ACC112 (cell line): ENCODE measurements at regions not wholly inside any gene's neighbourhood (a gene's known extent, or its start where the extent isn't known, plus 50 kb on each side); places are given as distances from the start of the nearest gene placed in this dataset.

Experiments
- H2AFZ ChIP-seq: fragments of 200-600 bp; sonication (generic); one replicate; pipeline ENCODE4 v1.6.0; 2017; ENCODE audit warnings: antibody characterized with exemption, low read length; ENCODE audit not compliant: unreplicated experiment
- H3K27ac ChIP-seq: fragments of 200-600 bp; sonication (generic); 2 replicates; pipeline ENCODE4 v1.5.1; 2014; ENCODE audit warnings: low read depth, mild to moderate bottlenecking, antibody characterized with exemption, low read length, moderate library complexity
- H3K27me3 ChIP-seq: fragments of 200-600 bp; sonication (generic); 2 replicates; pipeline ENCODE4 v1.6.1; 2014; ENCODE audit warnings: mild to moderate bottlenecking, antibody characterized with exemption, low read length, moderate library complexity, mixed read lengths; ENCODE audit not compliant: insufficient read depth
- H3K36me3 ChIP-seq: fragments of 200-600 bp; sonication (generic); 2 replicates; pipeline ENCODE4 v1.6.1; 2016; ENCODE audit warnings: mild to moderate bottlenecking, antibody characterized with exemption, low read length, moderate library complexity, mixed read lengths; ENCODE audit not compliant: insufficient read depth
- H3K4me1 ChIP-seq: fragments of 200-600 bp; sonication (generic); one replicate; pipeline ENCODE4 v1.6.1; 2016; ENCODE audit warnings: low read length, mixed read lengths; ENCODE audit not compliant: insufficient read depth, unreplicated experiment, control insufficient read depth
- H3K4me3 ChIP-seq: fragments of 200-600 bp; sonication (generic); 2 replicates; pipeline ENCODE4 v1.5.1; 2014; ENCODE audit warnings: mild to moderate bottlenecking, low read depth, low read length
- H3K79me2 ChIP-seq: fragments of 200-600 bp; sonication (generic); one replicate; pipeline ENCODE4 v1.6.0; 2016; ENCODE audit warnings: low read length; ENCODE audit not compliant: control insufficient read depth, unreplicated experiment, insufficient read depth

DNA sequence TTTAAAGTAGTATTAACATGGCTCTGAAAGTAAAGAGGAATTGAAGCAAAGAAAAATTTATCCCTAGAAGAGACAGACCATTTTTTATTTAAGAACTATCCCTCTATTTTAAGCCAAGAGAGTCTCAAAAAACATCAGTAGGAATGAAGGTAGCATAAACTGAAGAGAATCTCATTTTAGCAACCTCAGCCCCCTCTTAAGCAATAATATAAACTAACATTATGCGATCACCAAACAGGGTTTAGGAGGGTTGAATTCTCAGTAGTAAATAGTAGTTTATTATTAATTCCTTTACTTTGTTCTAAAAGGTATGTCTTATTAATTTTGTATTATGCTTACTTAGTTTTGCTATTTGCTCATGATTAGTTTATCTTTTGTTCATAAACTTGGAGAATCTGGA, 287.4 kb downstream of the CDK5RAP2 start:
- Histone ChIP-seq H3K4me1 (no peaks in the 10 kb centered on the region), H3K36me3 (no peaks in the 10 kb centered on the region), H3K4me3 (no peak overlapping the region), H3K27ac (no peak overlapping the region), H3K27me3 (peaks cover 25% of the 10 kb centered on the region), H2AFZ (no peak overlapping the region), H3K79me2 (no peaks in the 10 kb centered on the region)

DNA sequence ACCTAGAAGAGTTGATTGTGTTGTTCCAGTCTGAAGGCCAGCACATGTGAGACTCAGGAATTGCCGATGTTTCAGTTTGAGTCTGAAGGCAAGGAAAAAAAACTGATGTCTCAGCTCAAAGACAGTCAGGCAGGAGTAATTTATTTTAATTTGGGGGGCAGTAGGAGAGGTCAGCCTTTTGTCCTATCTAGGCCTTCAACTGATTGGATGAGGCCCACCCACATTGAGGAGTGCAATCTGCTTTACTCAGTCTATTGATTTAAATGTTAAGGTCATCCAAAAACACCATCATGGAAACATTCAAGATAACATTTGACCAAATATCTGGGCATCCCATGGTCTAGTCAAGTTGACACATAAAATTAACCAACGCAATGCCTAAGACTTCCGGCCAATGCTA, 288.9 kb downstream of the CDK5RAP2 start:
- Histone ChIP-seq H3K36me3 (no peaks in the 10 kb centered on the region), H3K79me2 (no peaks in the 10 kb centered on the region), H3K27me3 (peaks cover 10% of the 10 kb centered on the region), H3K27ac (no peak overlapping the region), H2AFZ (no peak overlapping the region), H3K4me1 (no peaks in the 10 kb centered on the region), H3K4me3 (no peak overlapping the region)

DNA sequence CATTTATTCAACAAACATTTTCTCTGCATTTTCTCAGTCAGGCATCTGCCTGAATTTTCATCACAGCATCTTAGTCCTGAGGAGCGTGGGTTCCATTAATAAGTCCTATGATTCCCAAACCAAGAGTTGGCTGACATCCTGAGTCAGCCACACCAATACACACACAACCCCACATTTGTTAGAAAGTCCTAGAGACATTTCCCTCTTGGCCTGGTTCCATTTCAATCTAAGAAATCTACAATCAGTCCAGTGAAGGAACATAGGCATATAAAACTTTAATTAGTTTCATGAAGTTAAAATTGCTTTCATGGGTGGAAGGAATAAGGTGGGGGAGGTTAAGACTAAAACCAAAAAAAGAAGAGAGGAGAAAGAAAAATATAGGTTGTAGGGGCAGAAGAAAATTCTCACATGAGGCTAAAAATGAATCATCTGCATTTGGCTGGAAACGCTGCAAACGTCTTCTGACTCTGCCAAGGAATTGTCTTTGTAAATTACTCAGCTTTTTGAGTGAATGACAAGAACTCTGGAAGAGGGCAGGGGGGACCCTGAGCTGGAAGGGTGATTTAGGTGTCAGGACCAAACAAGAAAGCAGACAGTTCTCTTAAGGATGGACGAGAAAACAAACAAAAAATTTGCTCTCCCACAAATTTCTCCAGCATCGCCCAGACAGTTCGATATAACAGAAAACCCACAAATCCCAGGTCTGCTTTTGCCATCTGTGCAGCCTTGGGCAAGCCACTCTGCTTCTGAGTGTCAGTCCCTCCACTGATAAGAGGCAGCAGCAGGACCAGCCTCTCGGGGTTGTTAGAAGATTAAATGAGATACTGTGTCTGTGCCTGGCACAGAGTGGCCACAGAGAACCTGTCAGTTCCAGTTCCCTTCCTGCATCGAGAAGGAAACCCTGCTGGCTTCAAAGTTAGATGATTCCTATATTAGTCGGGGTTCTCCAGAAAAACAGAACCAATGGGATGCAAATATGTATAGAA, 289.7 kb downstream of the CDK5RAP2 start:
- Histone ChIP-seq H3K27ac (no peak overlapping the region), H2AFZ (no peak overlapping the region), H3K79me2 (no peaks in the 10 kb centered on the region), H3K4me3 (no peak overlapping the region), H3K27me3 (peaks cover 9% of the 10 kb centered on the region), H3K36me3 (no peaks in the 10 kb centered on the region), H3K4me1 (no peaks in the 10 kb centered on the region)

DNA sequence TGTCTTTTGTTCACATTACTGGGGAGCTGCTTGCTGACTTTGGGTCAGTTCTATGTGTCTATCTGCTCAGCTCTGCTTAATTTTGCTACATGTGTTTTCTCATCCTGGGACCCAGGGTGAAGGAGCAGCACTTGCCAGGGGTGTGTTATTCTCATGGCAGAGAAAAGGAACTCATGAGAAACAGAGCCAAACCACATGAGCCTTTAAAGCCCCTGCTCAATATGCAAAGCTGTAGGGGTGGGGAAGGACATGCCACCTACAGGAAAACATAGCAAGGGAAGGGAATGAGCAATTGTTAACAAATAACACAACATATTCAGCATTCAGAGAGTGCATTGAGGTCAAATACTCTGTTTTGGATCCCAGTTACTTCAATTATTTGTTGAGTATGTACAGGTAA, 290.9 kb downstream of the CDK5RAP2 start:
- Histone ChIP-seq H3K79me2 (no peaks in the 10 kb centered on the region), H2AFZ (no peak overlapping the region), H3K4me1 (no peaks in the 10 kb centered on the region), H3K27me3 (peaks cover under 1% of the 10 kb centered on the region; the same call in 1 of the 2 replicates), H3K27ac (no peak overlapping the region), H3K4me3 (no peak overlapping the region), H3K36me3 (no peaks in the 10 kb centered on the region)

DNA sequence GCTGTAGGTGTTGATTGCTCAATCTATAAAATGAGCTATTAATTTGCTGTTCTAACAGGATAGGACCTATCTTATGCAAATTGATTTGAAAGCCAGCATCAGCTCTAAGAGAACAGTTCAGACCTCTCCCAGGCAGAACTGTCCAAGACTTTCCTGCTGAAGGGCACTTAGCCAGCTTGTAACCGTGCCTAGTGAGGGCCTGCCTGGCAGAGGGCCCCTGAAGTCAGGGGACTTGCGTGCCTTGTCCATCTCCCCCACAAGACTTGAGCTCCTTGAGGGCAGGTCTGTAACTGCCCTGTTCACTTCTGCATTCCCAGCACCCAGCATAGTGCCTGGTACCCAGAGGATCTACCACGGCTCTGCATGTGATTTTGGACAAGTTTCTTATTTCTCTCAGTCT, 293.4 kb downstream of the CDK5RAP2 start:
- Histone ChIP-seq H2AFZ (no peak overlapping the region), H3K79me2 (no peaks in the 10 kb centered on the region), H3K4me1 (no peaks in the 10 kb centered on the region), H3K4me3 (no peak overlapping the region), H3K27me3 (no peaks in the 10 kb centered on the region), H3K36me3 (no peaks in the 10 kb centered on the region), H3K27ac (no peak overlapping the region)

- Histone ChIP-seq H3K4me1 (no peaks in the 10 kb centered on the region), H3K79me2 (no peaks in the 10 kb centered on the region), H2AFZ (no peak overlapping the region), H3K27me3 (no peaks in the 10 kb centered on the region), H3K4me3 (no peak overlapping the region), H3K36me3 (no peaks in the 10 kb centered on the region), H3K27ac (no peak overlapping the region)
These were observed 295.1 kb downstream of the CDK5RAP2 start for GRCh38 chr9:120284821-120285220.

DNA sequence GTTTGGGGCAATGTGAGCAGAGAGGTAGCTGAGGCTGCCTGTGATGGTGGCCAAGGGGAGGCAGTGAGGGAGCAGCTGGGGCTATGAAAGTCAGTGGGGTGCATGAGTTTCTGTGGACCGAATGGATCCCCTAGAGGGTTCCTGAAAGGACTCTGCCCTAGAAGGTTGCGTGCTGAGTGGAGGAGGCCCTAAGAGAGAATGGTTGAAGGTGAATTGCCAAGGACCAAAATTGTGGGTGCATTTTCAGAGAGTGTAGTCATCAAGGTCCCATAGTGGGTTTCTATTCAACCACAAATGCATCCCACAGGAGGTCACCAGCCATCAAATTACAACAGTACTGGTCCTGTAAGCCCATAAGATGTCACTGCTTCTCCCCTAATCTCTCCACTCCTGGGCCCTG, 298.3 kb downstream of the CDK5RAP2 start:
- H3K4me3 ChIP-seq: no peak overlapping the region
- H3K27ac ChIP-seq: no peak overlapping the region
- no peak overlapping the region for H2AFZ ChIP-seq
- no peaks in the 10 kb centered on the region for H3K27me3 ChIP-seq
- no peaks in the 10 kb centered on the region for H3K79me2 ChIP-seq
- no peaks in the 10 kb centered on the region for H3K36me3 ChIP-seq
- H3K4me1 ChIP-seq: no peaks in the 10 kb centered on the region

GRCh38 chr9:120267929-120268328, 312.0 kb downstream of the CDK5RAP2 start:
- Histone ChIP-seq H2AFZ (no peak overlapping the region), H3K4me3 (no peak overlapping the region), H3K27me3 (peaks cover 14% of the 10 kb centered on the region), H3K27ac (no peak overlapping the region), H3K36me3 (no peaks in the 10 kb centered on the region), H3K79me2 (no peaks in the 10 kb centered on the region), H3K4me1 (no peaks in the 10 kb centered on the region)

GRCh38 chr9:120265791-120266190, 314.2 kb downstream of the CDK5RAP2 start:
- Histone ChIP-seq H3K4me1 (no peaks in the 10 kb centered on the region), H3K27ac (no peak overlapping the region), H3K36me3 (no peaks in the 10 kb centered on the region), H2AFZ (no peak overlapping the region), H3K79me2 (no peaks in the 10 kb centered on the region), H3K27me3 (peaks cover 16% of the 10 kb centered on the region), H3K4me3 (no peak overlapping the region)

GRCh38 chr9:120264528-120264927, 315.4 kb downstream of the CDK5RAP2 start:
- H3K79me2 ChIP-seq: no peaks in the 10 kb centered on the region
- H3K27me3 ChIP-seq: peaks cover 16% of the 10 kb centered on the region

DNA sequence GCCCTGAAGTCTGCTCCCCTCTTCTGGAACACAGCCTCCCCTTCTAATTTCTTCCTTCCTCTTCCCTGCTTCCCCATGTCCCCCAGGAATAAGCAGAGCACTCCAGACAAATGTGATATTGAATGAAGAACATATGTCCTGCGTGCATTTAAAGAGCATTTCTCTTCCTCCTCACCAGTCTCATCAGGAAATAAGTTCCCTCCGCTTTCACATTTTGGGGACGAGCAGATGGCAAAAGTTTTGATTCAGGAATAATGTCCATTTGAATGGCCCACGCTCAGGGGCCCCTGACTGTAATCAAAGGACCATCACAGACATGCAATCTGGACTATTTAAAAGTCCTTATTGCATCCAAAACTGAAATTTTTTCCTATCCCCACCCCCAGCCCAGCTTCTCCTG, 316.1 kb downstream of the CDK5RAP2 start:
- H3K27ac ChIP-seq: no peak overlapping the region
- peaks cover 23% of the 10 kb centered on the region for H3K27me3 ChIP-seq
- H3K4me3 ChIP-seq: no peak overlapping the region
- no peaks in the 10 kb centered on the region for H3K4me1 ChIP-seq
- H3K79me2 ChIP-seq: no peaks in the 10 kb centered on the region
- no peaks in the 10 kb centered on the region for H3K36me3 ChIP-seq
- no peak overlapping the region for H2AFZ ChIP-seq

More at GRCh38 chr9:120264528-120264927, 315.4 kb downstream of the CDK5RAP2 start:
- Histone ChIP-seq H3K4me3 (no peak overlapping the region), H3K36me3 (no peaks in the 10 kb centered on the region), H3K4me1 (no peaks in the 10 kb centered on the region), H3K27ac (no peak overlapping the region), H2AFZ (no peak overlapping the region)
